ENCODE measurements at regions not wholly inside any gene's neighbourhood (a gene's known extent, or its start where the extent isn't known, plus 50 kb on each side); places are given as distances from the start of the nearest gene placed in this dataset.

GRCh38 chr7:131969560-131969959 lies 413.1 kb upstream of the PODXL start:
- H3K27me3 ChIP-seq (ENCODE audit: insufficient read depth, low read length, poor library complexity): peaks cover 10% of the 10 kb centered on the region
- H3K79me2 ChIP-seq (ENCODE audit: insufficient read depth, low read length): no peaks in the 10 kb centered on the region
- no peak for ATAC-seq (ENCODE audit: insufficient read depth, low read depth)
- TF ChIP-seq CTCF (IDR thresholded peaks at IDR 0.05; ENCODE audit: borderline replicate concordance, extremely low read depth, low read length, poor library complexity, severe bottlenecking): no peak
- no peak for TF ChIP-seq EZH2 (IDR thresholded peaks at IDR 0.05; ENCODE audit: borderline replicate concordance, low read depth, low read length, severe bottlenecking)
- H3K4me3 ChIP-seq (ENCODE audit: low read depth in 1 of 2, low read length in 2 of 2): no peak overlapping the region
- H3K4me2 ChIP-seq (ENCODE audit: insufficient read depth, low read length): no peak overlapping the region
- no peak for DNase-seq
- H3K9ac ChIP-seq (ENCODE audit: low read depth, low read length): no peak overlapping the region
- H4K20me1 ChIP-seq (ENCODE audit: insufficient read depth, low read length): no peaks in the 10 kb centered on the region
- no peaks in the 10 kb centered on the region for H3K4me1 ChIP-seq (ENCODE audit: insufficient read depth, low read length)
- H3K9me3 ChIP-seq (ENCODE audit: insufficient read depth, low read length, severe bottlenecking): no peaks in the 10 kb centered on the region
- H3K27ac ChIP-seq (ENCODE audit: low read length): no peak overlapping the region
- no peak overlapping the region for H2AFZ ChIP-seq (ENCODE audit: low read depth, low read length)
- H3K36me3 ChIP-seq (ENCODE audit: insufficient read depth, low read length): no peaks in the 10 kb centered on the region

GRCh38 chr7:131967216-131967730 lies 410.8 kb upstream of the PODXL start:
- TF ChIP-seq EZH2 (IDR thresholded peaks at IDR 0.05; ENCODE audit: borderline replicate concordance, low read depth, low read length, severe bottlenecking) (no peak), CTCF (IDR thresholded peaks at IDR 0.05; ENCODE audit: borderline replicate concordance, extremely low read depth, low read length, poor library complexity, severe bottlenecking) (no peak)
- no peak for ATAC-seq (ENCODE audit: insufficient read depth, low read depth)

GRCh38 chr7:131964203-131964602 lies 407.8 kb upstream of the PODXL start:
- no peaks in the 10 kb centered on the region for H3K36me3 ChIP-seq (ENCODE audit: insufficient read depth, low read length)
- no peak overlapping the region for H2AFZ ChIP-seq (ENCODE audit: low read depth, low read length)
- H3K9ac ChIP-seq (ENCODE audit: low read depth, low read length): no peak overlapping the region
- H3K9me3 ChIP-seq (ENCODE audit: insufficient read depth, low read length, severe bottlenecking): no peaks in the 10 kb centered on the region
- no peak overlapping the region for H3K27ac ChIP-seq (ENCODE audit: low read length)
- H3K4me2 ChIP-seq (ENCODE audit: insufficient read depth, low read length): no peak overlapping the region
- no peaks in the 10 kb centered on the region for H4K20me1 ChIP-seq (ENCODE audit: insufficient read depth, low read length)
- no peaks in the 10 kb centered on the region for H3K79me2 ChIP-seq (ENCODE audit: insufficient read depth, low read length)
- ATAC-seq (ENCODE audit: insufficient read depth, low read depth): no peak
- DNase-seq: no peak
- TF ChIP-seq CTCF (IDR thresholded peaks at IDR 0.05; ENCODE audit: borderline replicate concordance, extremely low read depth, low read length, poor library complexity, severe bottlenecking) (no peak), EZH2 (IDR thresholded peaks at IDR 0.05; ENCODE audit: borderline replicate concordance, low read depth, low read length, severe bottlenecking) (no peak)
- no peaks in the 10 kb centered on the region for H3K4me1 ChIP-seq (ENCODE audit: insufficient read depth, low read length)
- no peak overlapping the region for H3K4me3 ChIP-seq (ENCODE audit: low read depth in 1 of 2, low read length in 2 of 2)
- H3K27me3 ChIP-seq (ENCODE audit: insufficient read depth, low read length, poor library complexity): peaks cover 10% of the 10 kb centered on the region

More at GRCh38 chr7:131967216-131967730, 410.8 kb upstream of the PODXL start:
- H3K79me2 ChIP-seq (ENCODE audit: insufficient read depth, low read length): no peaks in the 10 kb centered on the region
- no peaks in the 10 kb centered on the region for H3K4me1 ChIP-seq (ENCODE audit: insufficient read depth, low read length)
- H3K4me2 ChIP-seq (ENCODE audit: insufficient read depth, low read length): no peak overlapping the region
- no peaks in the 10 kb centered on the region for H4K20me1 ChIP-seq (ENCODE audit: insufficient read depth, low read length)
- no peak for DNase-seq
- H3K36me3 ChIP-seq (ENCODE audit: insufficient read depth, low read length): no peaks in the 10 kb centered on the region
- H3K27me3 ChIP-seq (ENCODE audit: insufficient read depth, low read length, poor library complexity): peaks cover 7% of the 10 kb centered on the region
- H3K9ac ChIP-seq (ENCODE audit: low read depth, low read length): no peak overlapping the region
- H3K27ac ChIP-seq (ENCODE audit: low read length): no peak overlapping the region
- H3K4me3 ChIP-seq (ENCODE audit: low read depth in 1 of 2, low read length in 2 of 2): no peak overlapping the region
- H2AFZ ChIP-seq (ENCODE audit: low read depth, low read length): no peak overlapping the region
- H3K9me3 ChIP-seq (ENCODE audit: insufficient read depth, low read length, severe bottlenecking): no peaks in the 10 kb centered on the region
